Liver (tissue), 8 donors: ENCODE measurements at regions not wholly inside any gene's neighbourhood (a gene's known extent, or its start where the extent isn't known, plus 50 kb on each side); places are given as distances from the start of the nearest gene placed in this dataset.

ENCODE experiments used
- DNase-seq: peaks from one replicate; pipeline ENCODE4 v3.0.0-alpha.2; 2017; ENCODE audit warnings: low spot score
- H3K27ac ChIP-seq, 2 donors: one replicate each; pipeline ENCODE4 v1.7.0; 2013; ENCODE audit warnings: inconsistent platforms in 2 of 2, low read length in 2 of 2, control low read depth in 1 of 2, low read depth in 1 of 2, mild to moderate bottlenecking in 1 of 2
- H3K27me3 ChIP-seq, 4 donors: one replicate each; pipeline versions ENCODE4 v1.6.1 to v1.7.0; 2013; ENCODE audit warnings: low read length in 3 of 4, inconsistent platforms in 1 of 4, mild to moderate bottlenecking in 1 of 4, moderate library complexity in 1 of 4; ENCODE audit not compliant: control insufficient read depth in 4 of 4, insufficient read depth in 4 of 4
- H3K36me3 ChIP-seq, 4 donors: one replicate each; pipeline versions ENCODE4 v1.6.1 to v1.7.0; 2013; ENCODE audit warnings: low read length in 3 of 4, mild to moderate bottlenecking in 3 of 4, low read depth in 1 of 4, moderate library complexity in 1 of 4; ENCODE audit not compliant: control insufficient read depth in 4 of 4, insufficient read depth in 3 of 4
- H3K4me1 ChIP-seq, 4 donors: one replicate each; pipeline versions ENCODE4 v1.6.1 to v1.7.0; 2013; ENCODE audit warnings: low read length in 3 of 4, mild to moderate bottlenecking in 3 of 4, moderate library complexity in 1 of 4; ENCODE audit not compliant: control insufficient read depth in 4 of 4, insufficient read depth in 4 of 4
- H3K4me3 ChIP-seq, 3 donors: one replicate each; pipeline versions ENCODE4 v1.6.1 to v1.7.0; 2013; ENCODE audit warnings: low read length in 3 of 3, control low read depth in 1 of 3, low read depth in 1 of 3, mild to moderate bottlenecking in 1 of 3
- H3K9ac ChIP-seq, 2 donors: one replicate each; pipeline ENCODE4 v1.7.0; 2013; ENCODE audit warnings: low read length in 2 of 2, mild to moderate bottlenecking in 2 of 2, moderate library complexity in 2 of 2, control low read depth in 1 of 2, low read depth in 1 of 2
- H3K9me3 ChIP-seq, 4 donors: one replicate each; pipeline versions ENCODE4 v1.6.1 to v1.7.0; 2013; ENCODE audit warnings: low read length in 3 of 4; ENCODE audit not compliant: control insufficient read depth in 4 of 4
- ATF3 ChIP-seq: IDR thresholded peaks from 2 replicates; pipeline ENCODE4 v1.6.1; 2016; ENCODE audit warnings: antibody characterized with exemption
- CTCF ChIP-seq: fragments of 150-350 bp; IDR thresholded peaks from 2 replicates; pipeline ENCODE4 v1.5.1; 2017; ENCODE audit warnings: improper control_type of control experiment, low read depth, low read length; ENCODE audit not compliant: missing input control
- EGR1 ChIP-seq, 2 donors: IDR thresholded peaks; 2 replicates each; pipeline ENCODE4 v1.6.1; 2016 to 2018; ENCODE audit warnings: antibody characterized with exemption in 2 of 2, low read depth in 2 of 2
- FOXA1 ChIP-seq: IDR thresholded peaks from 2 replicates; pipeline ENCODE4 v1.6.1; 2016; ENCODE audit warnings: antibody characterized with exemption
- FOXA2 ChIP-seq: IDR thresholded peaks from 2 replicates; pipeline ENCODE4 v1.6.1; 2016; ENCODE audit warnings: antibody characterized with exemption
- GABPA ChIP-seq, 2 donors: IDR thresholded peaks in 1 of 2; conservative IDR thresholded peaks in 1 of 2; 2 replicates each; pipeline ENCODE4 v1.6.1; 2016; ENCODE audit warnings: antibody characterized with exemption in 2 of 2, mild to moderate bottlenecking in 1 of 2, moderate library complexity in 1 of 2
- HNF4A ChIP-seq, 2 donors: conservative IDR thresholded peaks; 2 replicates each; pipeline ENCODE4 v1.6.1; 2016; ENCODE audit warnings: antibody characterized with exemption in 2 of 2, mild to moderate bottlenecking in 2 of 2
- HNF4G ChIP-seq: IDR thresholded peaks from 2 replicates; pipeline ENCODE4 v1.6.1; 2016; ENCODE audit warnings: antibody characterized with exemption
- JUND ChIP-seq, 2 donors: IDR thresholded peaks; 2 replicates each; pipeline ENCODE4 v1.6.1; 2016; ENCODE audit warnings: antibody characterized with exemption in 2 of 2
- MAX ChIP-seq: IDR thresholded peaks from 2 replicates; pipeline ENCODE4 v1.6.1; 2016; ENCODE audit warnings: antibody characterized with exemption
- NR2F2 ChIP-seq: IDR thresholded peaks from 2 replicates; pipeline ENCODE4 v1.6.1; 2016; ENCODE audit warnings: antibody characterized with exemption
- RAD21 ChIP-seq, 2 donors: IDR thresholded peaks; 2 replicates each; pipeline ENCODE4 v1.6.1; 2016; ENCODE audit warnings: antibody characterized with exemption in 2 of 2, mild to moderate bottlenecking in 2 of 2
- REST ChIP-seq: IDR thresholded peaks from 2 replicates; pipeline ENCODE4 v1.6.1; 2016; ENCODE audit warnings: antibody characterized with exemption, mild to moderate bottlenecking
- RXRA ChIP-seq, 2 donors: IDR thresholded peaks; 2 replicates each; pipeline ENCODE4 v1.6.1; 2017 to 2018; ENCODE audit warnings: antibody characterized with exemption in 2 of 2, mild to moderate bottlenecking in 1 of 2
- SP1 ChIP-seq: IDR thresholded peaks from 2 replicates; pipeline ENCODE4 v1.6.1; 2018; ENCODE audit warnings: antibody characterized with exemption, mild to moderate bottlenecking
- TAF1 ChIP-seq: conservative IDR thresholded peaks from 2 replicates; pipeline ENCODE4 v1.6.1; 2016; ENCODE audit warnings: antibody characterized with exemption, mild to moderate bottlenecking
- YY1 ChIP-seq: IDR thresholded peaks from 2 replicates; pipeline ENCODE4 v1.6.1; 2016; ENCODE audit warnings: antibody characterized with exemption, mild to moderate bottlenecking
- WGBS: extraction: QIAGEN DNeasy Blood & Tissue Kit; methylation state at CpG from one replicate; pipeline ENCODE4 v1.1.7; 2013; 5-methylcytosine and 5-hydroxymethylcytosine counted together
- donor health status: healthy.
- donor health status: healthy.
- donor health status: healthy.
- donor health status: healthy.
- donor health status: healthy.

- TF ChIP-seq GABPA (IDR thresholded peaks at IDR 0.05 in 1 of 2, conservative IDR thresholded peaks at IDR 0.05 in 1 of 2), result no peak
- no peak for TF ChIP-seq YY1
- TF ChIP-seq CTCF, result no peak
- no peak for TF ChIP-seq SP1
- TF ChIP-seq REST, result no peak
- TF ChIP-seq FOXA1, result no peak
- no peak for TF ChIP-seq NR2F2
- no peak for TF ChIP-seq RXRA (IDR thresholded peaks at IDR 0.05)
- no peak for TF ChIP-seq FOXA2
- no peak for TF ChIP-seq JUND (IDR thresholded peaks at IDR 0.05)
- no peak for TF ChIP-seq MAX
- no peak for TF ChIP-seq TAF1
- TF ChIP-seq EGR1 (IDR thresholded peaks at IDR 0.05; ENCODE audit: low read depth in 2 of 2), result no peak
- TF ChIP-seq RAD21 (IDR thresholded peaks at IDR 0.05), result no peak
- TF ChIP-seq HNF4G, result no peak
- no peak for TF ChIP-seq ATF3
- Histone ChIP-seq H3K4me1 (no peaks in the 10 kb centered on the region), H3K36me3 (no peaks in the 10 kb centered on the region), H3K27me3 (peaks cover 0 to 4% (median 0%) of the 10 kb centered on the region in 4 donors), H3K27ac (no peak overlapping the region), H3K9ac (no peak overlapping the region), H3K9me3 (no peaks in the 10 kb centered on the region), H3K4me3 (no peak overlapping the region)
- DNase-seq, result no peak
- WGBS, result 51% methylated on average over 4 of the region's 4 CpGs
Measured at GRCh38 chr1:108082738-108083562, 117.2 kb downstream of the SLC25A24 start.

- no peaks in the 10 kb centered on the region for H3K9me3 ChIP-seq
- WGBS, result 84% methylated on average over 4 of the region's 4 CpGs
- DNase-seq, result no peak
- no peak for TF ChIP-seq FOXA2
- TF ChIP-seq CTCF, result no peak
- TF ChIP-seq REST, result no peak
- TF ChIP-seq HNF4A (conservative IDR thresholded peaks at IDR 0.05), result no peak
- TF ChIP-seq FOXA1, result no peak
- no peak for TF ChIP-seq GABPA (IDR thresholded peaks at IDR 0.05 in 1 of 2, conservative IDR thresholded peaks at IDR 0.05 in 1 of 2)
- TF ChIP-seq RXRA (IDR thresholded peaks at IDR 0.05), result no peak
- no peak for TF ChIP-seq SP1
- no peak for TF ChIP-seq TAF1
- no peak for TF ChIP-seq NR2F2
- TF ChIP-seq EGR1 (IDR thresholded peaks at IDR 0.05; ENCODE audit: low read depth in 2 of 2), result no peak
- no peak for TF ChIP-seq MAX
- TF ChIP-seq RAD21 (IDR thresholded peaks at IDR 0.05), result no peak
- TF ChIP-seq YY1, result no peak
- no peak for TF ChIP-seq HNF4G
Measured at GRCh38 chr1:108082001-108082400, 117.0 kb upstream of the VAV3 start.

More at GRCh38 chr1:108082001-108082400, 117.0 kb upstream of the VAV3 start:
- H3K9ac ChIP-seq, result no peak overlapping the region
- H3K4me3 ChIP-seq, result no peak overlapping the region
- H3K36me3 ChIP-seq, result no peaks in the 10 kb centered on the region
- peaks cover 0 to 4% (median 0%) of the 10 kb centered on the region in 4 donors for H3K27me3 ChIP-seq
- H3K27ac ChIP-seq, result no peak overlapping the region
- H3K4me1 ChIP-seq, result no peaks in the 10 kb centered on the region
